GM20000 (cell line): ENCODE measurements at regions not wholly inside any gene's neighbourhood (a gene's known extent, or its start where the extent isn't known, plus 50 kb on each side); places are given as distances from the start of the nearest gene placed in this dataset.

Source experiments
- DNase-seq: peaks from one replicate; pipeline ENCODE4 v3.0.0; 2012; ENCODE audit warnings: low spot score
- CTCF ChIP-seq: IDR thresholded peaks from 2 replicates; pipeline ENCODE4 v1.5.1; 2012; ENCODE audit warnings: mild to moderate bottlenecking, control low read depth; ENCODE audit errors: extremely low read depth, missing control alignments

- no peak for TF ChIP-seq CTCF
- no peak for DNase-seq
These were observed 54.4 kb downstream of the NIBAN1 start for GRCh38 chr1:184919892-184920291.

GRCh38 chr1:184915463-184916090 is 58.7 kb downstream of the NIBAN1 start:
- DNase-seq, result no peak
- TF ChIP-seq CTCF, result no peak

GRCh38 chr1:184914149-184914548 is 60.2 kb downstream of the NIBAN1 start:
- no peak for DNase-seq
- TF ChIP-seq CTCF, result no peak

GRCh38 chr1:184912392-184912791 is 61.9 kb downstream of the NIBAN1 start:
- TF ChIP-seq CTCF, result no peak
- no peak for DNase-seq

GRCh38 chr1:184911830-184912229 is 62.5 kb downstream of the NIBAN1 start:
- DNase-seq, result no peak
- TF ChIP-seq CTCF, result no peak

- no peak for DNase-seq
- no peak for TF ChIP-seq CTCF
These were observed 63.1 kb downstream of the NIBAN1 start for GRCh38 chr1:184911103-184911745.

GRCh38 chr1:184910691-184911091 is 63.6 kb downstream of the NIBAN1 start:
- TF ChIP-seq CTCF, result no peak
- DNase-seq, result no peak
